WI38 (cell line): ENCODE measurements at regions not wholly inside any gene's neighbourhood (a gene's known extent, or its start where the extent isn't known, plus 50 kb on each side); places are given as distances from the start of the nearest gene placed in this dataset.
"Not testable (repeated sequence)": the region's sequence is repeated elsewhere in the genome, so short reads cannot be mapped to it uniquely, and the experiment has no call there.

Experiments used
- H3K4me3 ChIP-seq: 2 replicates; pipeline ENCODE4 v1.5.1; 2011; ENCODE audit warnings: low read depth, mild to moderate bottlenecking, control low read depth, low read length
- CTCF ChIP-seq: IDR thresholded peaks from 2 replicates; pipeline ENCODE4 v1.5.1; 2012; ENCODE audit warnings: low read depth, mild to moderate bottlenecking, control low read depth, low read length

DNA sequence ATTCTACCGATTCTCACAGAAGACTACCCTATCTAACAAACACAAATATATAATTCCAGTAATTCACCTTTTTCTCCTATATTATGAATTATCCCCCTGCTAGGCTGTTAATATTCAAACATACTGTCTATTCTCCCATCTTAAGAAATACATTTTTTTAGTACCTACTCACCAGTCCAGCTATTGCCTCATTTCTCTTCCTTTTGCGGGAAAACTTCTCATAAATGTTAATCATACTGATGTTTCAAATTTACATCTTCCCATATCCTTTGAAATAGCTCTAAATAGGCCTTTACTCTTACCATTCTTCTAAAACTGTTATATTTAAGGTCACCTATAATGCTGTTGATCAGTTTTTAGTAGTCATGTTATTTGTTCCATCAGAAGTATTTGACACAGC, 759.1 kb upstream of the SLIT2 start:
- no peak for TF ChIP-seq CTCF
- no peak overlapping the region for H3K4me3 ChIP-seq

- no peak overlapping the region for H3K4me3 ChIP-seq
- TF ChIP-seq CTCF: no peak
Observed at GRCh38 chr4:19486400-19486799, 765.3 kb upstream of the SLIT2 start.

DNA sequence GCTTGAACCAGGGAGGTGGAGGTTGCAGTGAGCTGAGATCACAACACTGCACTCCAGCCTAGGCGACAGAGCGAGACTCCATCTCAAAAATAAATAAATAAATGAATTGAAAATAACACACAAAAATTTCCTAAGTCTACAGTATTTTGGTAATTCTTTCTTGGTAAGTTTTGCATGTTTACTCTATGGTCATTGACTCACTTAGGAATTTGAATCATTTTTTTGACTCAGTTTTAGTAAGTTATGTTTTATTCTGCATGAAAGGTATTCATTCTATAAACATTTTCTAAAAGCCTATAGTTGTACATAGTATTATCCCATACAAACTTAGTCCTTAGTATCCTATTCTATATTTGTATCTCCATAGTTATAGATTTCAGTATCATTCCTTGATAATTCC, 772.9 kb upstream of the SLIT2 start:
- TF ChIP-seq CTCF: no peak

DNA sequence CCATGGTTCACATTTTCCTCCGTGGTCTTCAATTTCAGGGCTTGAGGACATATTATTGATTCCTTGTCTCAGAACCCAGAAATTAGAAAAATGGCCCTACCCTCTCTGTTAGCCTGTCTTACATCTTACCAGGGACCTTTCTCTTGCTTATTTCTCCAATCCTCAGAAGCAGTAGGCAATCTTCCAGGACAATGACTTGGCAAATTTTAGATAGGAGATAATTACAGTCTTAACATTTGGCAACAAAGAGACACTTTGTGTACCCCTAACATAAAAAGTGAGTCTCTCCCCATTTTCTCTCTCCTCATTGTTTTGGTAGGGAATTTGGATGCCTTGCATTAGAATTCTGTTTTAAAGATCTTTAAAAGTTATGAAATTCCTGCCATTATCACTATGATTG, 778.1 kb upstream of the SLIT2 start:
- H3K4me3 ChIP-seq: no peak overlapping the region
- no peak for TF ChIP-seq CTCF

More for the DNA sequence above, 772.9 kb upstream of the SLIT2 start:
- H3K4me3 ChIP-seq: no peak overlapping the region

GRCh38 chr4:19472666-19473065, 779.0 kb upstream of the SLIT2 start:
- TF ChIP-seq CTCF: no peak
- no peak overlapping the region for H3K4me3 ChIP-seq

DNA sequence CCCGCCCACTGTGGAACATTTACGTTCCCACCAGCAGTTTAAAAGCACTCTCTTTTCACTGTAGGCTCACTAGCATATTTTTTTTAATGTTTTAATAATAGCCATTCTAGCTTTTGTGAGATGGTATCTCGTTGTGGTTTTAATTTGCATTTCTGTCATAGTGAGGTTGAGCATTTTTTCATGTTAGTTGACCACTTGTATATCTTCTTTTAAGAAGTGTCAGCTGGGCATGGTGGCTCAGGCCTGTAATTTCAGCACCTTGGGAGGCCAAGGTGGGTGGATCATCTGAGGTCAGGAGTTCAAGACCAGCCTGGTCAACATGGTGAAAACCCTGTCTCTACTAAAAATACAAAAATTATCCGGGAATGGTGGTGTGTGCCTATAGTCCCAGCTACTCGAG, 781.7 kb upstream of the SLIT2 start:
- H3K4me3 ChIP-seq: not testable (repeated sequence)

GRCh38 chr4:19462117-19462516, 789.6 kb upstream of the SLIT2 start:
- H3K4me3 ChIP-seq: no peak overlapping the region
- no peak for TF ChIP-seq CTCF

GRCh38 chr4:19455850-19456602, 795.7 kb upstream of the SLIT2 start:
- no peak overlapping the region for H3K4me3 ChIP-seq
- no peak for TF ChIP-seq CTCF
